H9 (cell line): ENCODE measurements at regions not wholly inside any gene's neighbourhood (a gene's known extent, or its start where the extent isn't known, plus 50 kb on each side); places are given as distances from the start of the nearest gene placed in this dataset.

Source experiments
- DNase-seq: peaks from one replicate; pipeline ENCODE4 v3.0.0-alpha.2; 2017
- H2AFZ ChIP-seq: one replicate; pipeline ENCODE4 v1.6.1; 2013; ENCODE audit warnings: mild to moderate bottlenecking, low read length, control low read depth, moderate library complexity
- H2AK5ac ChIP-seq: 2 replicates; pipeline ENCODE4 v1.6.1; 2013; ENCODE audit warnings: low read length, control low read depth, mixed read lengths; ENCODE audit not compliant: insufficient read length
- H2BK120ac ChIP-seq: one replicate; pipeline ENCODE4 v1.6.1; 2013; ENCODE audit warnings: low read depth, mild to moderate bottlenecking, low read length, control low read depth, inconsistent platforms; ENCODE audit not compliant: poor library complexity, severe bottlenecking
- H2BK12ac ChIP-seq: 2 replicates; pipeline ENCODE4 v1.6.1; 2013; ENCODE audit warnings: low read length, control low read depth, mixed read lengths, low read depth; ENCODE audit not compliant: insufficient read length
- H2BK15ac ChIP-seq: 2 replicates; pipeline ENCODE4 v1.6.1; 2013; ENCODE audit warnings: low read depth, low read length, control low read depth
- H2BK20ac ChIP-seq: one replicate; pipeline ENCODE4 v1.6.1; 2013; ENCODE audit warnings: low read depth, mild to moderate bottlenecking, low read length, control low read depth, inconsistent platforms; ENCODE audit not compliant: poor library complexity, severe bottlenecking
- H2BK5ac ChIP-seq: 2 replicates; pipeline ENCODE4 v1.6.1; 2013; ENCODE audit warnings: low read length, control low read depth, mixed read lengths; ENCODE audit not compliant: insufficient read length
- H3K14ac ChIP-seq: 2 replicates; pipeline ENCODE4 v1.6.1; 2013; ENCODE audit warnings: low read length, control low read depth; ENCODE audit not compliant: insufficient read depth
- H3K18ac ChIP-seq: 2 replicates; pipeline ENCODE4 v1.6.1; 2013; ENCODE audit warnings: low read depth, mild to moderate bottlenecking, mixed read lengths, low read length, control low read depth; ENCODE audit not compliant: insufficient read length
- H3K23ac ChIP-seq: 2 replicates; pipeline ENCODE4 v1.6.1; 2013; ENCODE audit warnings: low read length, control low read depth, mixed read lengths, low read depth; ENCODE audit not compliant: insufficient read length
- H3K23me2 ChIP-seq: 2 replicates; pipeline ENCODE4 v1.6.1; 2013; ENCODE audit warnings: low read depth, mild to moderate bottlenecking, mixed read lengths, low read length, control low read depth; ENCODE audit not compliant: insufficient read length, poor library complexity, severe bottlenecking
- H3K27ac ChIP-seq: 2 replicates; pipeline ENCODE4 v1.5.1; 2013; ENCODE audit warnings: low read length, control low read depth, mixed read lengths, low read depth; ENCODE audit not compliant: insufficient read length
- H3K27me3 ChIP-seq: 2 replicates; pipeline ENCODE4 v1.6.1; 2013; ENCODE audit warnings: low read length, control low read depth, inconsistent platforms; ENCODE audit not compliant: insufficient read depth
- H3K4ac ChIP-seq: 2 replicates; pipeline ENCODE4 v1.6.1; 2013; ENCODE audit warnings: low read depth, mild to moderate bottlenecking, control low read depth, inconsistent platforms, low read length, moderate library complexity
- H3K4me1 ChIP-seq: 2 replicates; pipeline ENCODE4 v1.6.1; 2013; ENCODE audit warnings: low read length, control low read depth, inconsistent platforms; ENCODE audit not compliant: insufficient read depth
- H3K4me2 ChIP-seq: 2 replicates; pipeline ENCODE4 v1.6.1; 2013; ENCODE audit warnings: low read length, control low read depth, mixed read lengths; ENCODE audit not compliant: insufficient read length, insufficient read depth
- H3K56ac ChIP-seq: 2 replicates; pipeline ENCODE4 v1.6.1; 2013; ENCODE audit warnings: low read depth, mild to moderate bottlenecking, mixed read lengths, low read length, control low read depth; ENCODE audit not compliant: insufficient read length
- H3K79me1 ChIP-seq: 2 replicates; pipeline ENCODE4 v1.6.1; 2013; ENCODE audit warnings: low read depth, mild to moderate bottlenecking, moderate library complexity, low read length, control low read depth, inconsistent platforms; ENCODE audit not compliant: insufficient read depth, poor library complexity, severe bottlenecking
- H3K79me2 ChIP-seq: 2 replicates; pipeline ENCODE4 v1.6.1; 2013; ENCODE audit warnings: low read length, control low read depth, inconsistent platforms; ENCODE audit not compliant: insufficient read depth
- H3K9ac ChIP-seq: 2 replicates; pipeline ENCODE4 v1.6.1; 2013; ENCODE audit warnings: low read length, control low read depth, mixed read lengths; ENCODE audit not compliant: insufficient read length; ENCODE audit errors: extremely low read depth
- H3K9me3 ChIP-seq: one replicate; pipeline ENCODE4 v1.6.1; 2013; ENCODE audit warnings: low read depth, low read length, inconsistent platforms; ENCODE audit not compliant: control insufficient read depth
- H3T11ph ChIP-seq: one replicate; pipeline ENCODE4 v1.6.1; 2013; ENCODE audit warnings: mild to moderate bottlenecking, low read length, control low read depth, inconsistent platforms
- H4K20me1 ChIP-seq: one replicate; pipeline ENCODE4 v1.6.1; 2013; ENCODE audit not compliant: control insufficient read depth, insufficient read length, insufficient read depth
- H4K5ac ChIP-seq: 2 replicates; pipeline ENCODE4 v1.6.1; 2013; ENCODE audit warnings: low read depth, mild to moderate bottlenecking, mixed read lengths, low read length, control low read depth; ENCODE audit not compliant: insufficient read length
- H4K8ac ChIP-seq: replicated peaks from 2 replicates; pipeline ENCODE4 v1.6.1; 2013; ENCODE audit warnings: low read length, control low read depth, mixed read lengths, low read depth; ENCODE audit not compliant: insufficient read length
- H4K91ac ChIP-seq: 2 replicates; pipeline ENCODE4 v1.6.1; 2013; ENCODE audit warnings: low read depth, mild to moderate bottlenecking, moderate library complexity, mixed read lengths, low read length, control low read depth; ENCODE audit not compliant: insufficient read length
- H3K27ac Mint-ChIP-seq, 3 experiments: 2 replicates in 2 of 3; 3 replicates in 1 of 3; pipeline ENCODE4 v1.8.0; 2020 to 2021; ENCODE audit warnings: mixed read lengths in 3 of 3, mild to moderate bottlenecking in 1 of 3, moderate library complexity in 1 of 3
- H3K27me3 Mint-ChIP-seq: 2 replicates; pipeline ENCODE4 v1.8.0; 2021; ENCODE audit warnings: low read depth, mild to moderate bottlenecking, moderate library complexity, mixed read lengths
- H3K36me3 Mint-ChIP-seq, 3 experiments: 2 replicates in 2 of 3; 3 replicates in 1 of 3; pipeline ENCODE4 v1.8.0; 2020 to 2021; ENCODE audit warnings: low read depth in 3 of 3, mixed read lengths in 3 of 3; ENCODE audit not compliant: insufficient read depth in 1 of 3
- H3K4me1 Mint-ChIP-seq, 2 experiments: 2 replicates each; pipeline ENCODE4 v1.8.0; 2020; ENCODE audit warnings: mixed read lengths in 2 of 2
- H3K4me3 Mint-ChIP-seq, 2 experiments: 2 replicates in 1 of 2; 3 replicates in 1 of 2; pipeline ENCODE4 v1.8.0; 2020 to 2021; ENCODE audit warnings: mild to moderate bottlenecking in 2 of 2, mixed read lengths in 2 of 2, moderate library complexity in 1 of 2
- H3K9me3 Mint-ChIP-seq, 2 experiments: 2 replicates in 1 of 2; 3 replicates in 1 of 2; pipeline ENCODE4 v1.8.0; 2020; ENCODE audit warnings: mild to moderate bottlenecking in 2 of 2, mixed read lengths in 2 of 2, moderate library complexity in 1 of 2
- TF ChIP-seq, protein P1 (sequence below): fragments of 200-600 bp; sonication (generic); conservative IDR thresholded peaks from 3 replicates; pipeline ENCODE4 v1.8.0; 2021; ENCODE audit warnings: antibody characterized with exemption, mild to moderate bottlenecking

DNA sequence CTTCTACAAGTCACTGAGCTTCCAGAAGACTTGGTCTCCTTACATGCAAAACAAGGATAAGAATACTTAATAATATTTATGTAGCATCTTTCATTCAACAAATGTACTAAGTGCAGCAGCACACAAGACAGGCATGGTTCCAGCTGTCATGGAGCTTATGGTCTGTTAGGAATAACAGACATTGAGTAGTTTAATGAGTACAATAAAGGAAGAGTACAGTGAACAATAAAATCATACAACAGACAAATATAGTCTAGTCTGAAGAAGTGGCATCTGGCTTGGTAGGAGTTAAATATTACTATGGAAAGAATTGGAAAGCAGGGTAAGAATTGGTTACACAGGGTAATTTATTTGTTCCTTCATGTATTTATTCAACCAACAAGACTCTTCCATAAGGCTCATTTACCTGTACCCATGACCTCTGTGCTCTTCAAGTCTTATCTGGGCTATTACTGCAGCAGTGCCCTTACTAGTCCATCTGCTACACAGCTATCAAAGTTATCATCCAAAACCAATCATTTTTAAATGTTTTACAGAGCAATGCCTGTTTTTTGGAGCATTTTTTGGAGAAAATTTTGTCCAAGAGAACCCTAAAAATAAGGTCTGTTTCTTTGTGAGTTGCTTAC is 101.1 kb upstream of the RPL34 start:
- no peak overlapping the region for H2BK5ac ChIP-seq
- H2BK120ac ChIP-seq = no peak overlapping the region
- H4K8ac ChIP-seq = no peak overlapping the region
- TF ChIP-seq, protein P1, sequence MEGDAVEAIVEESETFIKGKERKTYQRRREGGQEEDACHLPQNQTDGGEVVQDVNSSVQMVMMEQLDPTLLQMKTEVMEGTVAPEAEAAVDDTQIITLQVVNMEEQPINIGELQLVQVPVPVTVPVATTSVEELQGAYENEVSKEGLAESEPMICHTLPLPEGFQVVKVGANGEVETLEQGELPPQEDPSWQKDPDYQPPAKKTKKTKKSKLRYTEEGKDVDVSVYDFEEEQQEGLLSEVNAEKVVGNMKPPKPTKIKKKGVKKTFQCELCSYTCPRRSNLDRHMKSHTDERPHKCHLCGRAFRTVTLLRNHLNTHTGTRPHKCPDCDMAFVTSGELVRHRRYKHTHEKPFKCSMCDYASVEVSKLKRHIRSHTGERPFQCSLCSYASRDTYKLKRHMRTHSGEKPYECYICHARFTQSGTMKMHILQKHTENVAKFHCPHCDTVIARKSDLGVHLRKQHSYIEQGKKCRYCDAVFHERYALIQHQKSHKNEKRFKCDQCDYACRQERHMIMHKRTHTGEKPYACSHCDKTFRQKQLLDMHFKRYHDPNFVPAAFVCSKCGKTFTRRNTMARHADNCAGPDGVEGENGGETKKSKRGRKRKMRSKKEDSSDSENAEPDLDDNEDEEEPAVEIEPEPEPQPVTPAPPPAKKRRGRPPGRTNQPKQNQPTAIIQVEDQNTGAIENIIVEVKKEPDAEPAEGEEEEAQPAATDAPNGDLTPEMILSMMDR = no peak
- H3K4me2 ChIP-seq = no peak overlapping the region
- H2BK20ac ChIP-seq = no peak overlapping the region
- no peak overlapping the region for H3K9ac ChIP-seq
- Mint-ChIP-seq H3K4me1 (no peaks in the 10 kb centered on the region), H3K9me3 (no peaks in the 10 kb centered on the region), H3K27me3 (peaks cover 3% of the 10 kb centered on the region), H3K27ac (no peak overlapping the region), H3K4me3 (no peak overlapping the region), H3K36me3 (no peaks in the 10 kb centered on the region)
- H3K9me3 ChIP-seq = no peaks in the 10 kb centered on the region
- H3K4me1 ChIP-seq = no peaks in the 10 kb centered on the region
- H2BK12ac ChIP-seq = no peak overlapping the region
- H3K23me2 ChIP-seq = no peaks in the 10 kb centered on the region
- no peak overlapping the region for H3K4ac ChIP-seq
- no peak overlapping the region for H3K27ac ChIP-seq
- no peaks in the 10 kb centered on the region for H3K79me2 ChIP-seq
- H4K91ac ChIP-seq = no peak overlapping the region
- H2AK5ac ChIP-seq = no peak overlapping the region
- H3K27me3 ChIP-seq = no peaks in the 10 kb centered on the region
- H3K79me1 ChIP-seq = no peaks in the 10 kb centered on the region
- H3K18ac ChIP-seq = no peak overlapping the region
- no peaks in the 10 kb centered on the region for H4K20me1 ChIP-seq
- H4K5ac ChIP-seq = no peak overlapping the region
- no peak overlapping the region for H3T11ph ChIP-seq
- DNase-seq = no peak
- no peak overlapping the region for H3K14ac ChIP-seq
- no peak overlapping the region for H2AFZ ChIP-seq
- H3K23ac ChIP-seq = no peak overlapping the region
- H3K56ac ChIP-seq = no peak overlapping the region
- H2BK15ac ChIP-seq = no peak overlapping the region
